Activated naive CD4-positive, alpha-beta T cell treated with anti-CD3 and anti-CD28 coated beads, Interleukin-2, amount 50 U/mL, for 72 hours (primary cell): ENCODE measurements at regions not wholly inside any gene's neighbourhood (a gene's known extent, or its start where the extent isn't known, plus 50 kb on each side); places are given as distances from the start of the nearest gene placed in this dataset.

Source experiments
- ATAC-seq, 2 donors: fragments of 150-1000 bp; cut with Tn5 transposase; 2 replicates each; pipeline ENCODE4 v1.10.0; 2021; ENCODE audit warnings: mild to moderate bottlenecking in 2 of 2, moderate library complexity in 2 of 2
- DNase-seq, 2 donors: peaks; one replicate each; pipeline ENCODE4 v3.0.0; 2021 to 2022; ENCODE audit warnings: low spot score in 2 of 2
- H3K27ac Mint-ChIP-seq, 2 donors: one replicate each; pipeline ENCODE4 v1.8.0; 2022; ENCODE audit warnings: mild to moderate bottlenecking in 2 of 2, mixed read lengths in 2 of 2
- H3K36me3 Mint-ChIP-seq, 2 donors: one replicate each; pipeline ENCODE4 v1.8.0; 2022; ENCODE audit warnings: mixed read lengths in 2 of 2
- H3K9me3 Mint-ChIP-seq, 2 donors: one replicate each; pipeline ENCODE4 v1.8.0; 2022; ENCODE audit warnings: mixed read lengths in 2 of 2

DNA sequence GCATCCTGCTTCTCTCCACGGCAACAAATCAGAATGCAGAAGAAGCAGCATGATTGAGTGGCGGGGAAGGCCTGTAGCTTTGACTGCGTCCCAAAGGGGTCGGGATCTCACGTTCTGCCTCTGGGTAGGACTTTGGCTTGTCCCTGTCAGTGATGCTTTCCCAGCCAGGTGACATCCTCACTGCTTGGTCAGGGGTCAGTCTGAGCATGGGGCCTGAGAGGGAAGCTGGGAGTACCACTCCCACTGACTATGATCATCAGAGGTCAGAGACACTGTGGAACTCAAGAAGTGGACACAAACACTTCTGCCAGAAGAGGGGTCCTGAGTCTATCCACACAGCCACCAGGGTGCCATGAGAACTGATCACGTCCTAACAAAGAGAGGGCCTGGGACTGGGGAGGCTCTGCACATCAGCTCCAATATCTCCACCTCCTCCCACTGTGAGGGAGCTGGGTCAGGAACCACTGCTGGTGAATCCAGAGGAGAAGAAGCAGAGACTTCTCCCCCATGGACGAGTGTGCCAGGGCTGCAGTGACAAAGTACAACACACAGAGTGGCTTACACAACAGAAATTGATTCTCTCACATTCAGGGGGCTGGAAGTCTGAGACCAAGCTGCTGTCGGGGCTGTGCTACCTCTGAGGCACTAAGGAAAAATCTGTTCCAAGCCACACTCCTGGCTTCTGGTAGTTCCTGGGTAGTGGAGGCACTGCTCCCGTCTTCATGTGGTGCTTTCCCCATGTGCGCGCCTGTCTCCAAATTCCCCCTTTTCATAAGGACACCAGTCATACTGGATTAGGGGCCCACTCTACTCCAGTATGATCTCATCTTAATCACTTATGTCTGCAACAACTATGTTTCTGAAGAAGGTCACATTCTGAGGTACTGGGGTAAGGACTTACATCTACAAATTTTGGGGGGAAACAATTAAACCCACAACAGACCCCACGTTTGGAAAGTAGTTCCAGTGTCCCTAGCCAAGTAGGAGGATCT, 131.1 kb downstream of the CYP26A1 start:
- Mint-ChIP-seq H3K27ac (no peak overlapping the region), H3K36me3 (no peaks in the 10 kb centered on the region), H3K9me3 (no peaks in the 10 kb centered on the region)
- ATAC-seq (no peak), DNase-seq (no peak)

DNA sequence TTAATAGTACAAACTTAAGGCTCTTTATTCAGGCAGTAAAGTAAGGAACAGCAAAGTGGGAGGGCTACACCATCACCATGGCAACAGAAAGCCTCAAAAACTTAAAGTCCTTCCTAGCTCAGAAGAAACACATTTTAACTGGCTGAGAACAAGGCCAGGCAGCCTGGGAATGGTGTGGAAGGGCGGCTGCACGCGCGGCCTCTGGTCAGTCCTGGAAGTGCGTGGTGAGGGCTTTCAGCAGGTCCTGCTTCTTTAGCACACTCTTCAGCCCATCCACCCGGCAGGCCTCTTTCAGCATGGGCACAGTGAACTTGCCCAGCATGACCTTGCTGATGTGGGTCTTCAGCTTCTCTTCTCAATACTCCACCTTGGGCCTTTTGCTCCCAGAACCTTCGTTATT, 133.0 kb downstream of the CYP26A1 start:
- no peaks in the 10 kb centered on the region for H3K9me3 Mint-ChIP-seq
- ATAC-seq, result no peak
- DNase-seq, result no peak
- no peak overlapping the region for H3K27ac Mint-ChIP-seq
- no peaks in the 10 kb centered on the region for H3K36me3 Mint-ChIP-seq

DNA sequence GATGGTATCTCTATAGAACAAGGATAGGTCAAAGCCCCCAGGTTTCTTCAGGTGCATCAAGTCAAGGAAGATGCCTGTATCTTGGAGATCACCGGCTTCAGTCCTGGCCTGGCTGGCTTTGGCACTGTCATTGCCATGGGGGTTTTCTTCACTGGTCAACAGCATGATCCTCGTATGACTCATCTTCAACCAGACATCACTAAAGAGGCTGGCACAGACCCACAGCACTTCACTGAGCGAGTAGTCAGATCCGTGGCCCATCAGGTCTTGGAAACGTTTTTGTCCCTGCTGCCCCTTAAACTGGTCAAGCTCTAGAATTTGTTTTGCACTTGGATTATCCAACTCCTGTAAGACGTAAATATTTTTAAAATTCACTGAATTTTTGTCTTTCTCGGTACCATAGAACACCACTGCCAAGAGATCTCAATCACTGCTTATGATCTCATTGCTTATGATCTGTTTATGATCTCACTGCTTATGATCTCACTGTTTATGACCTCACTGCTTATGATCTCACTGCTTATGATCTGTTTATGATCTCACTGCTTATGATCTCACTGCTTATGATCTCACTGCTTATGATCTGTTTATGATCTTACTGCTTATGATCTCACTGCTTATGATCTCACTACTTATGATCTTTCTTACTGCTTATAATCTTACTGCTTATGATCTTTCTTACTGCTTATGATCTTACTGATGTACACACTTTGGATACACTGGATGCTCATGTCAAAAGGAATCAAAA, 135.2 kb downstream of the CYP26A1 start:
- DNase-seq (no peak), ATAC-seq (no peak)
- H3K27ac Mint-ChIP-seq, result no peak overlapping the region
- no peaks in the 10 kb centered on the region for H3K9me3 Mint-ChIP-seq
- no peaks in the 10 kb centered on the region for H3K36me3 Mint-ChIP-seq

DNA sequence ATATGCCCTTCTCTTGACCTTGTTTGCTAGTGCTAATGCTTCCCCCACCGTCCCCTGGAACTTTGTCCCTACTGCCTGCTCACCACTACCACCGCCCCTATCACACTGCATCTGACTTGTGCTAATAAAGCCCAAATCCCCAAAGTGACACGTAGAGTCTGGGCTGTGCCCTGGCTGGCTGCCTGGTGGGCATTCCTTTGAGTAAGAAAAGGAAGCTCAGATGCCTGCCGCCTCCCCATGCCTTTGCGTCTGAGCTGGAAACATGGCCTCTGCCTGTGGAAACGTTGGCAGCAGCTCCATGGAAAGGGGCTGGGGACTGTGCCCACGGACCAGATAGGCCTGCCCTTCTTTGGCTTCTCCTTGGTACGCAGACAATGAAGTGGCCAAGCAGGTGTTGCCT, 138.3 kb downstream of the CYP26A1 start:
- no peaks in the 10 kb centered on the region for H3K9me3 Mint-ChIP-seq
- ATAC-seq, result no peak
- H3K36me3 Mint-ChIP-seq, result no peaks in the 10 kb centered on the region

DNA sequence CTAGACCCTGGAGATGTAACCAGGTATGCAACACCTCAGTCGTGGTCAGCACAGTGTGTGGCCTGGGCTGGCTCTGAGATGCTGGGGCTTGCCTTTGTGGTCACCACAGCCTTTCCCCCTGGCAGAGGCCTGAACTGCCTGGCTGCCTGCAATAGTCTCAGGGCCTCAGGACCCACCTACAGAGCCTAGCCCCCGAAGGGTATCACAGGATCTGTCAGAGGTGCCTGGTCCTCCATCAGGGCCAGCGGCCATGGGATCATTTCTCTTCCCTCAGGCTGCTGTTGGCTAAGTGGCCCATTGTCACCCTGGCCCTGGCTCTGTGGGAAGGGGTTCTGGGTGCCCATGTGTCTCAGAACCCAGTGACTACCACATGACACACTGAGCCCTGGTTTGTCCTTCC, 141.6 kb downstream of the CYP26A1 start:
- ATAC-seq, result no peak
- Mint-ChIP-seq H3K36me3 (no peaks in the 10 kb centered on the region), H3K27ac (no peak overlapping the region), H3K9me3 (no peaks in the 10 kb centered on the region)
- DNase-seq, result no peak

More for the DNA sequence above, 138.3 kb downstream of the CYP26A1 start:
- H3K27ac Mint-ChIP-seq, result no peak overlapping the region
- no peak for DNase-seq

DNA sequence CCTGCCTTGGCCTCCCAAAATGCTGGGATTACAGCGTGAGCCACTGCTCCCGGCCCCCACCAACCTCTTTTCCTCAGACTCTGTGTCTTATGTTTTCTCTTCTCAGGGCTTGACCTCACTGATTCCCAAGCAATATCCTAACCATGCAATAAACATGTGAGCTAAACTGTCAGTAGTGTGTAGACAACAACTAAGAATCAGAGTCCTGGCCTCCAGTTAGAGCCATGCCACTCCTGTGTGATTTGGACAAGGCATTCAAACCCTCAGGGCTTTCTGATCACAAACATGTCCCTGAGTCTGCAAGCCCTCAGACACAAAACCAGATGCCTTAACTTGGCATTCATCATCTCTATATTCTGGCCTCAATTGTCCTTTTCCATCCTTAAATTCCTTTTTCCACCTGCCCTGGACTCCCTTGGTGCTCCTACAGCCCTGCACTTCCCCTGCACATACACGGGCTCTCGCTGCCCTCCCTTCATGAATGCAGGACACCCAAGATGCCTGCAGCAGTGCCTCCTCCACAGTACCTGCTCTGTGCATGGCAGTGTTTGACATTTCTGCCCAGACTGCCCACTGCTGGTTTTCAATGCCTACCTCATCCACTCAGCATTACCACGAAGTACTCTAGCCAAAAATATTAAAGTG, 142.8 kb downstream of the CYP26A1 start:
- H3K36me3 Mint-ChIP-seq, result no peaks in the 10 kb centered on the region
- ATAC-seq (no peak), DNase-seq (no peak)
- H3K27ac Mint-ChIP-seq, result peak overlapping the region in 1 of 2 donors; percentile 51
- H3K9me3 Mint-ChIP-seq, result no peaks in the 10 kb centered on the region

DNA sequence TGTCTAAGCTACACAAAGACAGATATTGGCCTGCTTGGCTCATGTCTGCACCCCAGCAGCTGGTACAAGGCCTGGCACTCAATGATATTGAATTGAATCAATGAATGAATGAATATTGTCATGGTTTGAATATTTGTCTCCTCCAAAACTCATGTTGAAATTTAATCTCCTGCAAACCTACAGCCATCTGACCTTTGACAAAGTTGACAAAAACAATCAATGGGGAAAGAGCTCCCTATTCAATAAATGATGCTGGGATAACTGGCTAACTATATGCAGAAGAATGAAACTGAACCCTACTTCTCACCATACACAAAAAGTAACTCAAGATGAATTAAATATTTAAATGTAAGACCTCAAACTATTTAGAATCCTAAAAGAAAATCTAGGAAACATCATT, 144.7 kb downstream of the CYP26A1 start:
- H3K27ac Mint-ChIP-seq, result no peak overlapping the region
- no peaks in the 10 kb centered on the region for H3K36me3 Mint-ChIP-seq
- no peak for DNase-seq
- H3K9me3 Mint-ChIP-seq, result no peaks in the 10 kb centered on the region
- no peak for ATAC-seq

DNA sequence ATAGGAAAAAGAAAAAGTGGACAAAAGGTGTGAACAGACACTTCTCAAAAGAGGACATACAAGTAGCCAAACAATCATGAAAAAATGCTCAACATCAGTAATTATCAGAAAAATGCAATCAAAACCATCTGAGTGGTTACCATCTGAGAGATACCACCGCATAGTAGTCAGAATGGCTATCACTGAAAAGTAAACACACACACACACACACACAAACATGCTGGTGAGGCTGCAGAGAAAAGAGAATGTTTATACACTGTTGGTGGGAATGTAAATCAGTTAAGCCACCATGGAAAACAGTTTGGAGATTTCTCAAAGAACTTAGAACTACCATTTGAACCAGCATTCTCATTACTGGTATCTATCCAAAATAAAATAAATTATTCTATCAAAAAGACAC, 145.7 kb downstream of the CYP26A1 start:
- no peaks in the 10 kb centered on the region for H3K36me3 Mint-ChIP-seq
- no peaks in the 10 kb centered on the region for H3K9me3 Mint-ChIP-seq
- ATAC-seq, result no peak
- no peak overlapping the region for H3K27ac Mint-ChIP-seq
- no peak for DNase-seq

DNA sequence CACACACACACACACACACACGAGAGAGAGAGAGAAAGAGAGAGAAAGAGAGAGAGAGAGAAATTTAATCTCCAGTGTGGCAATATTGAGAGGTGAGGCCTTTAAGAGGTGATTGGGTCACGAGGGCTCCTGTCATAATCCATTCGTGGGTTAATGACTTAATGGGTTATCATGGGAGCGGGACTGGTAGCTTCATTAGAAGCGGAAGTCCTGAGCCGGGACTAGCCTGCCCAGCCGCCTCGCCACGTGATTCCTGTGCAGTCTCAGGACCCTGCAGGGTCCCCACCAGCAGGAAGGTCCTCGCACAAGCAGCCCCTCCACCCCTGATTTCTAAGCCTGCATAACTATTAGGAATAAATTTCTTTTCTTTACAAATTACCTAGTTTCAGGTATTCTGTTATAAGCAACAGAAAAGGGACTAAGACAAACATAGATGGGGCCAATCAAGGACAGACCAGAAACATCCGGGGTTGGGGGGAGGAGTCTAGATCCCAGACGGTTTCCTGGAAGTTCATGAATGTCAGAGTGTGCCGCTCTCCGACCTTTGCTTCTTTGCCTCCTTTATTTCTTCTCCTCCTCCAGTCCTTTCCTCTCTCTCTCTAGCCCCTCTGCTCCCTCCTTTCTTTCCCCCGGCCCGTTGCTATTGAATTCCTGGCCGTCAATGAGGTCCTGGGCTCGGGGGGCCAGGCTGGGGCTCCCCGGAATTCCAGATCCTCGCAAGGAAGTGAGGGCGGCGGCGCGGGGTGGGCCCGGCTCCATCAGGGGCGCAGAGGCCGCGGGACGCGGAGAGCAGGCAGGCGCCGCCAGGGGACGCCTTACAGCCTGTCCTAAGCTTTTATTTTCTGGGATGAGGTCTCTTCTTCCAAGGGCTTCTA, 146.8 kb downstream of the CYP26A1 start:
- ATAC-seq, result no peak
- Mint-ChIP-seq H3K36me3 (no peaks in the 10 kb centered on the region), H3K27ac (no peak overlapping the region), H3K9me3 (no peaks in the 10 kb centered on the region)
- no peak for DNase-seq

DNA sequence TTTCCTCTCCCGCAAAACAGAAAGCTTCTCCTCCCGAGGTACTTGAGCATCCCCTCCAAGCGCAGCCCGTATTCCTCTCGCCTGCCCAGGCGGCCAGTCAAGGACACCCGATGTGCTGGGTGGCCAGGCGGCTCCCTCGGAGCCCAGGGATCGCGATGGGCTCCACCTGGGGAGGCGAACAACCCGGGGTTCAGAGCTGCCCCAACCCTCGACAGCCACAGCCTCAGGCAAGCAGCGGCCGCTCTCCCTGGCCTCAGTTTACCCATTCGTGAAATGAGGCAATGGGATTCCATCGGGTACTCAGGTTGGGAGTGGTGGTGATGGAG, 147.4 kb downstream of the CYP26A1 start:
- Mint-ChIP-seq H3K9me3 (no peaks in the 10 kb centered on the region), H3K36me3 (no peaks in the 10 kb centered on the region), H3K27ac (no peak overlapping the region)
- DNase-seq, result no peak
- no peak for ATAC-seq

DNA sequence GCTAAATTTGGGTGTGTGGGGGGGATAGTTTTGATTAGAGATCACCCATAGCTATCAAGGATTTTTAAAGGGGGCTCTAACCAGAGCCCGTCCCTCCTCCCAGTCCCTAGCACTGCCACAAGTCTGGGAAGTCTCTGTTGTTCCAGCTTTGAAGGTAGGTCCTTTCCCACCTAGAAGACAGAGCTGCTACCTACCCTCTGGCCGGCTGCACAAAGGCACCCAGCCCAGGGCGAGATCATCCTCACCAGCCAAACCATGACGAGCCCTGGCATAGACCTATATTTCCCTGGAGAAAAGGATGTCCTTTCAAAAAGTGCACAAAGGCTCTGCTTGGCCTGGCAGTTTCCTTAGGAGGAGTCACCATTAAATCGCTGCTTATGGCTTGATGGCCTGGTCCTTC, 147.8 kb downstream of the CYP26A1 start:
- no peak overlapping the region for H3K27ac Mint-ChIP-seq
- H3K9me3 Mint-ChIP-seq, result no peaks in the 10 kb centered on the region
- no peaks in the 10 kb centered on the region for H3K36me3 Mint-ChIP-seq

DNA sequence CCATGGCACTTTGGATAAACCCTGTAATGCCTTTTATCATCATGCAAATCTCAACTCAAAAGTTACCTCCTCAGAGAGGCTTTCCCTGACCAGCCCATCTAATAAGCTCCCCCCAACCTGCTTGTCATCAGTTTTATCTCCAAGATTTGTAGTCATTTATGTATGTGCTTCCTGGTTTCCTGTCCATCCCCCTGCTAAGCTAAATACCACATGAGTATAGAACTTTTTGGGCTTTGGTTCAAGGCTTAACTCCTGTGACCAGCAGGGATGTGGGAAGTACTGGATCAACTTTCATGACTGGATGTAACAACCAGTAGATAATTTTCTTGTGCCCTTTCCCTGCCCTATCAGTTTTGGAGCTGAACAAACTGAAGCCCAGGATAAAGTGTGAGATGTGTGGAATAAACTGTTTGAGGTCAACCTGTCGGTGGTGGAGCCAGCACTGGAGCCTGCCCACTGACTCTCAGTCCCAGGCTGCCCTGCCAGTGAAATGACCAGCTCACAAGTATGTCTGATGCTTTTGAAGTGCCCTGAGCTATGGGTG, 148.6 kb downstream of the CYP26A1 start:
- DNase-seq (no peak), ATAC-seq (no peak)
- H3K36me3 Mint-ChIP-seq, result no peaks in the 10 kb centered on the region
- H3K27ac Mint-ChIP-seq, result no peak overlapping the region
- H3K9me3 Mint-ChIP-seq, result no peaks in the 10 kb centered on the region

More for the DNA sequence above, 147.8 kb downstream of the CYP26A1 start:
- DNase-seq (no peak), ATAC-seq (no peak)

DNA sequence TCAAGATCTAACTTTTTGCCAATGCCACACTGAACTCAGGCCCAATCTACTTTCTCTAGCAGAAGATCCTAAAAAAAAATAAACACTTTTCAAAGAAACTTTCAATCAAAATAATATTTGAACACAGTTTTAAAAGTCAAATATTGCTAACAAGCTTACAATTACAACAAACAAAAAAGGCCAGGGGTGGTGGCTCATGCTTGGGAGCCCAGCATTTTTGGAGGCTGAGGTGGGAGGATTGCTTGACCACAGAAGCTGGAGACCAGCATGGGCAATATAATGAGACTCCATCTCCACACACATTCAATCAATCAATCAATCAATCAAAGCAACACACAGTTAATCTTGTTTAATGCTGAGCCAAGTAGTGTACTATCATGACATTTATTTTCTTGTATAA, 149.2 kb downstream of the CYP26A1 start:
- DNase-seq (no peak), ATAC-seq (no peak)
- Mint-ChIP-seq H3K36me3 (no peaks in the 10 kb centered on the region), H3K9me3 (no peaks in the 10 kb centered on the region), H3K27ac (no peak overlapping the region)

DNA sequence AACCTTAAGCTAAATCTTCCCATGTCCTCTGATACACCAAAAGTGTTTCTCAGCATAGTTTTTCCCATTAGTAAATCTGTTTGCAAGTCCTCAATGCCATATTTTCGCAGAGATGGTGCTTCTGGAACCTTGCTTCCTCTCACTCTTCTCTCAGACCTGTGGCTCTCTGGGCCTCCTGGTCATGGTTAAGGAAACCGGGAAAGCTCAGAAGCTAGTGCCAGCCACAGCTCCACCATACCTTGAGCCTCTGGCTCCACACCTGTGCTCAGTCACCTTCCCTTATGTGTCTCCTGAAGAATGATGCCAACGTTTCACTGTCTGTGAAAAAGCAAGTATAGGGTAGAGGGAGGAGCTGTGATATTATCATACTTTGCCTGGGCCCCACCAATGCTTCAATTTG, 149.6 kb downstream of the CYP26A1 start:
- H3K27ac Mint-ChIP-seq, result no peak overlapping the region
- H3K36me3 Mint-ChIP-seq, result no peaks in the 10 kb centered on the region
- ATAC-seq (no peak), DNase-seq (no peak)
- no peaks in the 10 kb centered on the region for H3K9me3 Mint-ChIP-seq

DNA sequence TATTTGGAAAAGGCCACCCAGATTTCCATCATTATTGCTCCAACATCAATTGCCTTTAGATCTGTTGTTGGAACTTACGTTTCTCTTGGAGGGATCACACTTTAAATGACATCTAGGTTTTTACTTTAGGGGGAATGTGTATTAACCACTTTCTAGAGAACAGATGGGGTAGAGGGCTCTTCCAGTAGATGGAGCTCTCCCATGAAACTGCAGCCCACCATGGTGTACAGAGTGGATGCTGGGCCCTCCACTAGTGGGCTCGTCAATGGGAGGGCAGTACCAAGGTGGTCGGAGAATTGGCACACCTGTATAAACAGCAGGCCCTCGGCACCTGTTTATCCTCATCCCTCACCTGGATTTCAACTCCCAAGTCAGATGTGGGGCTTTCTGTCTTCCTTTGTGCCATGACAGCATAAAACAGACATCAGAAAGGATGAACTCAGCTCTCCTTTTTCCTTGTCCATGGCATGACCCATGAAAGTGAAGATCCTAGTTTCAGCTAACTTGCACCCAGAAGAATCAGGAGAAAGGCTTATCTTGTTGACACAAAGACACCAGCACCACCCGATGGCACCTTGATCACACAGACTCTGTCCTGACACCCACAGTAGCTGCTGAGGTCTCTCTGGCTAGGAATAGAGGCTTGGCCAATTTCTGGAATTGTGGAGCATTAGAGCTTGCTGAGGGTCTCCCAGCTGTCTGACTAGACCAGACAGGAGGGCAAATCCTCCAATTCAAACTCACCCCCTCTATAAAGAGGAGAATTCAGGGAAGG, 150.5 kb downstream of the CYP26A1 start:
- DNase-seq, result no peak

DNA sequence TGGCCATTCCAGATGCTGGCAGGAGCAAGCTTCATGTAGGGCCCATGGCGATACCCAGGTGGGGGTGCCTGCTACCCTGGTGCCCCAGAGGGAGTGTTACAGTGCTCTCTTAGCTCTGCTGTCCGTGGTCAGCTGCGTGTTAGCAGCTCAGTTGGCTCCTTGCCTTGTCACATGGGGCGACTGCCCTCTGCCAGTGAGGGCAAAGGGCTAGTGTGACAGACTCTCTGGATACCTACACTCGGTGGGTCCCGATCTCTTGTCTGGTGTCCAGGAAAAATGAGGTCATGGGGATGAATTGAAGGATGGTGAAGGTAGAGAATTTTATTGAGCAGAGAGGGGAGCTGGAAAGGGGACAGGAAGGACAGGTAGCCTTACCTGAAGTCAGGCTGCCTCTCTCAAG, 152.2 kb downstream of the CYP26A1 start:
- Mint-ChIP-seq H3K36me3 (no peaks in the 10 kb centered on the region), H3K9me3 (no peaks in the 10 kb centered on the region), H3K27ac (no peak overlapping the region)
- ATAC-seq (no peak), DNase-seq (no peak)

More for the DNA sequence above, 150.5 kb downstream of the CYP26A1 start:
- H3K9me3 Mint-ChIP-seq, result no peaks in the 10 kb centered on the region
- H3K36me3 Mint-ChIP-seq, result no peaks in the 10 kb centered on the region
- no peak overlapping the region for H3K27ac Mint-ChIP-seq
- ATAC-seq, result no peak
